SU-DHL-6 (cell line): ENCODE measurements at regions not wholly inside any gene's neighbourhood (a gene's known extent, or its start where the extent isn't known, plus 50 kb on each side); places are given as distances from the start of the nearest gene placed in this dataset.

Source experiments
- EZH2phosphoT487 ChIP-seq: fragments of 200-600 bp; sonication (generic), shearing (Covaris generic); conservative IDR thresholded peaks from 2 replicates; pipeline ENCODE4 v1.6.1; 2018; ENCODE audit warnings: mild to moderate bottlenecking, antibody characterized with exemption, low read length, moderate library complexity, mixed read lengths
- TF ChIP-seq, protein P1 (sequence below): fragments of 200-600 bp; sonication (generic); IDR thresholded peaks from one replicate; pipeline ENCODE4 v1.5.1; 2017; ENCODE audit warnings: antibody characterized with exemption, mild to moderate bottlenecking, low read length, moderate library complexity; ENCODE audit not compliant: insufficient read depth, poor library complexity, severe bottlenecking

DNA sequence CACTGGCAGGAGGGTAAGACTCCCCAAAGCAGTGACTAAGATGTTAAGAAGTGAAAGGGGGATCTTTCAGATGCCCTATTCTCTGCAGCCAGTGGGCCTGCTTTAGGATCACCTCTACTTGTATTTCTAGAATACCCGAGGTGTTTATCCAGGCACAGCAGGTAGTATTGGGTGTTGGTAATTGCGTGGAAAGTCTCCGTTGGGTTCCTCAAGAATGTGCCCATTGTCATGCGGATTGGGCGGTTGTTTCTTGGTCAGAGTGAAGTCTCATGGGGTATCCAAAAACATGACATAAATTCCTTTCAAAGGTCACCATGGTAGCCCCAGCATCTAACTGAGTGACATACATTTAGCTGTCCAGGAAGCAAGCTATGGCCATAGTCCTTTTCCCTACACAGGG is 308.8 kb downstream of the RPIA start:
- TF ChIP-seq, protein P1, sequence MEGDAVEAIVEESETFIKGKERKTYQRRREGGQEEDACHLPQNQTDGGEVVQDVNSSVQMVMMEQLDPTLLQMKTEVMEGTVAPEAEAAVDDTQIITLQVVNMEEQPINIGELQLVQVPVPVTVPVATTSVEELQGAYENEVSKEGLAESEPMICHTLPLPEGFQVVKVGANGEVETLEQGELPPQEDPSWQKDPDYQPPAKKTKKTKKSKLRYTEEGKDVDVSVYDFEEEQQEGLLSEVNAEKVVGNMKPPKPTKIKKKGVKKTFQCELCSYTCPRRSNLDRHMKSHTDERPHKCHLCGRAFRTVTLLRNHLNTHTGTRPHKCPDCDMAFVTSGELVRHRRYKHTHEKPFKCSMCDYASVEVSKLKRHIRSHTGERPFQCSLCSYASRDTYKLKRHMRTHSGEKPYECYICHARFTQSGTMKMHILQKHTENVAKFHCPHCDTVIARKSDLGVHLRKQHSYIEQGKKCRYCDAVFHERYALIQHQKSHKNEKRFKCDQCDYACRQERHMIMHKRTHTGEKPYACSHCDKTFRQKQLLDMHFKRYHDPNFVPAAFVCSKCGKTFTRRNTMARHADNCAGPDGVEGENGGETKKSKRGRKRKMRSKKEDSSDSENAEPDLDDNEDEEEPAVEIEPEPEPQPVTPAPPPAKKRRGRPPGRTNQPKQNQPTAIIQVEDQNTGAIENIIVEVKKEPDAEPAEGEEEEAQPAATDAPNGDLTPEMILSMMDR: no peak
- no peak for TF ChIP-seq EZH2phosphoT487
